SK-N-MC (cell line): ENCODE measurements at regions not wholly inside any gene's neighbourhood (a gene's known extent, or its start where the extent isn't known, plus 50 kb on each side); places are given as distances from the start of the nearest gene placed in this dataset.

Experiments used
- DNase-seq: peaks from one replicate; pipeline ENCODE4 v3.0.0-alpha.2; 2011; ENCODE audit warnings: low read depth, low spot score
- H3K27ac ChIP-seq: fragments of 200-600 bp; sonication (generic); 2 replicates; pipeline ENCODE4 v1.5.1; 2016; ENCODE audit warnings: mixed run types
- H3K36me3 ChIP-seq: fragments of 200-600 bp; sonication (generic); 2 replicates; pipeline ENCODE4 v1.6.1; 2017; ENCODE audit warnings: antibody characterized with exemption, low read length, mixed read lengths; ENCODE audit not compliant: insufficient read depth
- H3K4me3 ChIP-seq: fragments of 200-600 bp; sonication (generic); 2 replicates; pipeline ENCODE4 v1.5.1; 2016
- H3K9ac ChIP-seq: fragments of 200-600 bp; sonication (generic); 2 replicates; pipeline ENCODE4 v1.8.0; 2017; ENCODE audit warnings: mixed run types, mixed read lengths; ENCODE audit not compliant: insufficient read length
- H3K9me3 ChIP-seq: fragments of 200-600 bp; sonication (generic); 2 replicates; pipeline ENCODE4 v1.6.1; 2017; ENCODE audit warnings: low read depth, mild to moderate bottlenecking, antibody characterized with exemption, low read length, moderate library complexity, mixed read lengths
- EZH2 ChIP-seq: fragments of 200-600 bp; sonication (generic); IDR thresholded peaks from one replicate; pipeline ENCODE4 v1.6.1; 2017; ENCODE audit warnings: antibody characterized with exemption
- FOXP2 ChIP-seq: optimal IDR thresholded peaks from 2 replicates; pipeline ENCODE3; 2011; ENCODE audit warnings: mild to moderate bottlenecking, moderate library complexity; ENCODE audit not compliant: insufficient read depth; ENCODE audit errors: extremely low read length, control extremely low read depth
- POLR2AphosphoS5 ChIP-seq: IDR thresholded peaks from 2 replicates; pipeline ENCODE4 v1.6.1; 2012; ENCODE audit warnings: mild to moderate bottlenecking, low read depth, low read length, borderline replicate concordance

- DNase-seq: no peak
- no peak overlapping the region for H3K27ac ChIP-seq
- H3K9me3 ChIP-seq: no peaks in the 10 kb centered on the region
- TF ChIP-seq EZH2: no peak
- TF ChIP-seq POLR2AphosphoS5: no peak
- no peak for TF ChIP-seq FOXP2
- no peak overlapping the region for H3K4me3 ChIP-seq
- no peak overlapping the region for H3K9ac ChIP-seq
- no peaks in the 10 kb centered on the region for H3K36me3 ChIP-seq
Measured at GRCh38 chr2:62432407-62432806, 73.6 kb downstream of the TMEM17 start.

GRCh38 chr2:62431512-62431911 is 74.5 kb downstream of the TMEM17 start:
- Histone ChIP-seq H3K4me3 (no peak overlapping the region), H3K9me3 (no peaks in the 10 kb centered on the region), H3K27ac (no peak overlapping the region), H3K36me3 (no peaks in the 10 kb centered on the region), H3K9ac (no peak overlapping the region)
- TF ChIP-seq POLR2AphosphoS5: no peak
- no peak for DNase-seq

GRCh38 chr2:62430146-62430545 is 75.8 kb downstream of the TMEM17 start:
- Histone ChIP-seq H3K27ac (no peak overlapping the region), H3K4me3 (no peak overlapping the region), H3K36me3 (no peaks in the 10 kb centered on the region), H3K9ac (no peak overlapping the region), H3K9me3 (no peaks in the 10 kb centered on the region)
- no peak for DNase-seq
- TF ChIP-seq POLR2AphosphoS5: no peak
- TF ChIP-seq EZH2: no peak
- TF ChIP-seq FOXP2: no peak

GRCh38 chr2:62427146-62427545 is 78.8 kb downstream of the TMEM17 start:
- Histone ChIP-seq H3K9me3 (no peaks in the 10 kb centered on the region), H3K27ac (no peak overlapping the region), H3K36me3 (no peaks in the 10 kb centered on the region), H3K9ac (no peak overlapping the region), H3K4me3 (no peak overlapping the region)
- TF ChIP-seq POLR2AphosphoS5 (no peak), FOXP2 (no peak), EZH2 (no peak)
- no peak for DNase-seq

GRCh38 chr2:62426154-62426912 is 79.7 kb downstream of the TMEM17 start:
- TF ChIP-seq EZH2 (no peak), FOXP2 (no peak)
- Histone ChIP-seq H3K36me3 (no peaks in the 10 kb centered on the region), H3K27ac (no peak overlapping the region)

GRCh38 chr2:62425684-62426083 is 80.3 kb downstream of the TMEM17 start:
- Histone ChIP-seq H3K9me3 (no peaks in the 10 kb centered on the region), H3K4me3 (no peak overlapping the region), H3K9ac (no peak overlapping the region), H3K36me3 (no peaks in the 10 kb centered on the region), H3K27ac (no peak overlapping the region)
- no peak for DNase-seq
- TF ChIP-seq EZH2: no peak
- TF ChIP-seq FOXP2: no peak
- TF ChIP-seq POLR2AphosphoS5: no peak

More at GRCh38 chr2:62426154-62426912, 79.7 kb downstream of the TMEM17 start:
- no peak for DNase-seq
- Histone ChIP-seq H3K9me3 (no peaks in the 10 kb centered on the region), H3K4me3 (no peak overlapping the region), H3K9ac (no peak overlapping the region)

GRCh38 chr2:62424899-62425298 is 81.1 kb downstream of the TMEM17 start:
- no peak overlapping the region for H3K27ac ChIP-seq
- no peak overlapping the region for H3K9ac ChIP-seq
- no peaks in the 10 kb centered on the region for H3K36me3 ChIP-seq
- DNase-seq: no peak
- no peaks in the 10 kb centered on the region for H3K9me3 ChIP-seq
- H3K4me3 ChIP-seq: no peak overlapping the region
- TF ChIP-seq EZH2 (no peak), POLR2AphosphoS5 (no peak), FOXP2 (no peak)

- Histone ChIP-seq H3K9me3 (no peaks in the 10 kb centered on the region), H3K4me3 (no peak overlapping the region), H3K36me3 (no peaks in the 10 kb centered on the region), H3K27ac (no peak overlapping the region), H3K9ac (no peak overlapping the region)
- no peak for TF ChIP-seq POLR2AphosphoS5
- no peak for TF ChIP-seq EZH2
- TF ChIP-seq FOXP2: no peak
- DNase-seq: no peak
Measured at GRCh38 chr2:62423883-62424458, 82.0 kb downstream of the TMEM17 start.

GRCh38 chr2:62423235-62423634 is 82.8 kb downstream of the TMEM17 start:
- no peaks in the 10 kb centered on the region for H3K9me3 ChIP-seq
- no peak overlapping the region for H3K4me3 ChIP-seq
- no peak overlapping the region for H3K9ac ChIP-seq
- DNase-seq: no peak
- no peak overlapping the region for H3K27ac ChIP-seq
- TF ChIP-seq FOXP2 (no peak), EZH2 (no peak), POLR2AphosphoS5 (no peak)
- H3K36me3 ChIP-seq: no peaks in the 10 kb centered on the region
